A673 (cell line): ENCODE measurements at regions not wholly inside any gene's neighbourhood (a gene's known extent, or its start where the extent isn't known, plus 50 kb on each side); places are given as distances from the start of the nearest gene placed in this dataset.
A peak's percentile ranks its signal among the peaks of the same experiment; 100 is the strongest.

Experiments used
- BruUV-seq: library from RNA; stranded (reverse); fragments of 400-500 nt; replicated peaks from 2 replicates; lab custom pipeline; 2021; lab: Mats Ljungman, UMichigan
- CTCF ChIA-PET: fragments of 300-600 bp; sonication (Branson Sonifier 250); formaldehyde crosslinking; loops from one replicate; lab custom pipeline; 2022; ENCODE audit warnings: antibody characterized with exemption; lab: Charles Lee
- POLR2A ChIA-PET: fragments of 300-600 bp; sonication (Branson Sonifier 250); formaldehyde crosslinking; loops from one replicate; lab custom pipeline; 2022; ENCODE audit warnings: antibody characterized with exemption; ENCODE audit not compliant: low non-redundant PET; lab: Charles Lee
- DNase-seq: peaks from one replicate; pipeline ENCODE4 v3.0.0-alpha.2; 2015; ENCODE audit warnings: low spot score
- H3K27ac ChIP-seq: fragments of 200-600 bp; sonication (generic); 2 replicates; pipeline ENCODE4 v1.5.1; 2016; ENCODE audit warnings: mixed run types, low read depth, mild to moderate bottlenecking, mixed read lengths, antibody characterized with exemption, low read length; ENCODE audit not compliant: poor library complexity, severe bottlenecking
- H3K27me3 ChIP-seq: fragments of 200-600 bp; sonication (generic); replicated peaks from 2 replicates; pipeline ENCODE4 v1.6.1; 2017; ENCODE audit warnings: mixed run types, low read depth, mild to moderate bottlenecking, mixed read lengths, antibody characterized with exemption, low read length; ENCODE audit not compliant: insufficient read depth, poor library complexity
- H3K36me3 ChIP-seq: fragments of 200-600 bp; sonication (generic); 2 replicates; pipeline ENCODE4 v1.6.1; 2016; ENCODE audit warnings: mixed run types, mild to moderate bottlenecking, mixed read lengths, antibody characterized with exemption, low read length; ENCODE audit not compliant: insufficient read depth, poor library complexity, severe bottlenecking
- H3K4me1 ChIP-seq: fragments of 200-600 bp; sonication (generic); 2 replicates; pipeline ENCODE4 v1.6.1; 2017; ENCODE audit warnings: mixed run types, mild to moderate bottlenecking, mixed read lengths, antibody characterized with exemption, low read length; ENCODE audit not compliant: insufficient read depth, poor library complexity, severe bottlenecking
- H3K4me3 ChIP-seq: fragments of 200-600 bp; sonication (generic); 2 replicates; pipeline ENCODE4 v1.5.1; 2016; ENCODE audit warnings: low read depth, mixed run types, mild to moderate bottlenecking, mixed read lengths, low read length; ENCODE audit not compliant: poor library complexity, severe bottlenecking
- H3K9me3 ChIP-seq: fragments of 200-600 bp; sonication (generic); 2 replicates; pipeline ENCODE4 v1.6.1; 2016; ENCODE audit warnings: mixed run types, low read depth, mild to moderate bottlenecking, mixed read lengths, antibody characterized with exemption, low read length; ENCODE audit not compliant: poor library complexity, severe bottlenecking
- CTCF ChIP-seq: fragments of 300-800, 200-600 bp; sonication (generic); conservative IDR thresholded peaks from 2 replicates; pipeline ENCODE4 v1.5.1; 2017; ENCODE audit warnings: low read depth, mild to moderate bottlenecking, antibody characterized with exemption, low read length, moderate library complexity, mixed read lengths
- EZH2 ChIP-seq: fragments of 200-600 bp; sonication (generic); IDR thresholded peaks from 2 replicates; pipeline ENCODE4 v1.6.1; 2017; ENCODE audit warnings: borderline replicate concordance, low read depth, mild to moderate bottlenecking, mixed read lengths, antibody characterized with exemption, low read length; ENCODE audit not compliant: poor library complexity, severe bottlenecking
- intact Hi-C: fragments of 100-400 bp; cut with micrococcal nuclease; formaldehyde crosslinking; loops from one replicate; pipeline ENCODE4 v1.10.0; 2022; ENCODE audit not compliant: unreplicated experiment

GRCh38 chr16:50940275-50940854 lies 198.5 kb downstream of the CYLD start:
- intact Hi-C loops, result no loop called here
- ChIA-PET CTCF (no interaction called here), POLR2A (interaction anchor here (0.5 kb wide), 1 partner anchor 103 kb away, joined by 8 read pairs; no protein-coding TSS in a partner anchor)
- H3K27me3 ChIP-seq, result peaks cover 40% of the 10 kb centered on the region
- DNase-seq, result peak; percentile 5
- no peak overlapping the region for H3K4me3 ChIP-seq
- H3K36me3 ChIP-seq, result no peaks in the 10 kb centered on the region
- TF ChIP-seq CTCF (no peak), EZH2 (no peak)
- no peak overlapping the region for H3K27ac ChIP-seq
- H3K4me1 ChIP-seq, result no peaks in the 10 kb centered on the region
- no TSS peak for BruUV-seq
- no peaks in the 10 kb centered on the region for H3K9me3 ChIP-seq

GRCh38 chr16:50939356-50939755 lies 197.5 kb downstream of the CYLD start:
- DNase-seq, result no peak
- Histone ChIP-seq H3K4me3 (no peak overlapping the region), H3K36me3 (no peaks in the 10 kb centered on the region), H3K27ac (no peak overlapping the region), H3K27me3 (peaks cover 30% of the 10 kb centered on the region), H3K4me1 (no peaks in the 10 kb centered on the region), H3K9me3 (no peaks in the 10 kb centered on the region)
- BruUV-seq, result no TSS peak
- POLR2A ChIA-PET, result interaction anchor here (0.5 kb wide), 1 partner anchor 104 kb away, joined by 8 read pairs; no protein-coding TSS in a partner anchor
- TF ChIP-seq EZH2, result no peak
- TF ChIP-seq CTCF, result no peak
- CTCF ChIA-PET, result no interaction called here
- intact Hi-C loops, result no loop called here

GRCh38 chr16:50938932-50939331 lies 197.0 kb downstream of the CYLD start:
- no peak for DNase-seq
- H3K9me3 ChIP-seq, result no peaks in the 10 kb centered on the region
- no peaks in the 10 kb centered on the region for H3K36me3 ChIP-seq
- no peaks in the 10 kb centered on the region for H3K4me1 ChIP-seq
- TF ChIP-seq CTCF (no peak), EZH2 (no peak)
- CTCF ChIA-PET, result no interaction called here
- POLR2A ChIA-PET, result no interaction called here
- BruUV-seq, result no TSS peak
- peaks cover 26% of the 10 kb centered on the region for H3K27me3 ChIP-seq
- intact Hi-C loops, result no loop called here
- H3K4me3 ChIP-seq, result no peak overlapping the region
- H3K27ac ChIP-seq, result no peak overlapping the region
